AML-193 (cell line): ENCODE measurements at regions not wholly inside any gene's neighbourhood (a gene's known extent, or its start where the extent isn't known, plus 50 kb on each side); places are given as distances from the start of the nearest gene placed in this dataset.

Source experiments
- DNase-seq, 2 experiments: peaks; one replicate each; lab custom pipeline; 2025; lab: John Stamatoyannopoulos, UW

- no peak for DNase-seq
Measured at GRCh38 chr1:221306239-221306638, 427.0 kb downstream of the HLX start.

- no peak for DNase-seq
Measured at GRCh38 chr1:221308534-221309511, 429.6 kb downstream of the HLX start.

- no peak for DNase-seq
Measured at GRCh38 chr1:221309723-221310122, 430.5 kb downstream of the HLX start.

GRCh38 chr1:221310180-221310579 is 430.9 kb downstream of the HLX start:
- no peak for DNase-seq

GRCh38 chr1:221315330-221315729 is 426.6 kb downstream of the DUSP10 start:
- no peak for DNase-seq

- DNase-seq = no peak
Measured at GRCh38 chr1:221316491-221317056, 425.3 kb downstream of the DUSP10 start.

- DNase-seq = no peak
Measured at GRCh38 chr1:221317537-221317936, 424.4 kb downstream of the DUSP10 start.

GRCh38 chr1:221327954-221328353 is 413.9 kb downstream of the DUSP10 start:
- DNase-seq = no peak

- no peak for DNase-seq
Measured at GRCh38 chr1:221328371-221328770, 413.5 kb downstream of the DUSP10 start.

- no peak for DNase-seq
Measured at GRCh38 chr1:221331273-221332183, 410.4 kb downstream of the DUSP10 start.

GRCh38 chr1:221334062-221334461 is 407.8 kb downstream of the DUSP10 start:
- no peak for DNase-seq

GRCh38 chr1:221335161-221336101 is 406.5 kb downstream of the DUSP10 start:
- DNase-seq = no peak

GRCh38 chr1:221336126-221336525 is 405.8 kb downstream of the DUSP10 start:
- no peak for DNase-seq

GRCh38 chr1:221337106-221337505 is 404.8 kb downstream of the DUSP10 start:
- DNase-seq = no peak

GRCh38 chr1:221343136-221343535 is 398.8 kb downstream of the DUSP10 start:
- DNase-seq = no peak

GRCh38 chr1:221343607-221344006 is 398.3 kb downstream of the DUSP10 start:
- DNase-seq = no peak

- DNase-seq = no peak
Measured at GRCh38 chr1:221344693-221345092, 397.2 kb downstream of the DUSP10 start.

- DNase-seq = no peak
Measured at GRCh38 chr1:221347706-221348105, 394.2 kb downstream of the DUSP10 start.

- no peak for DNase-seq
Measured at GRCh38 chr1:221350091-221350490, 391.8 kb downstream of the DUSP10 start.

GRCh38 chr1:221356693-221357092 is 385.2 kb downstream of the DUSP10 start:
- no peak for DNase-seq

GRCh38 chr1:221363039-221363438 is 378.9 kb downstream of the DUSP10 start:
- no peak for DNase-seq
